ENCODE measurements at regions not wholly inside any gene's neighbourhood (a gene's known extent, or its start where the extent isn't known, plus 50 kb on each side); places are given as distances from the start of the nearest gene placed in this dataset.

GRCh38 chr2:9758741-9759140 is 84.5 kb upstream of the TAF1B start:
- no peak for DNase-seq

- DNase-seq = no peak
Observed at GRCh38 chr2:9760069-9760901, 83.0 kb upstream of the TAF1B start.

DNA sequence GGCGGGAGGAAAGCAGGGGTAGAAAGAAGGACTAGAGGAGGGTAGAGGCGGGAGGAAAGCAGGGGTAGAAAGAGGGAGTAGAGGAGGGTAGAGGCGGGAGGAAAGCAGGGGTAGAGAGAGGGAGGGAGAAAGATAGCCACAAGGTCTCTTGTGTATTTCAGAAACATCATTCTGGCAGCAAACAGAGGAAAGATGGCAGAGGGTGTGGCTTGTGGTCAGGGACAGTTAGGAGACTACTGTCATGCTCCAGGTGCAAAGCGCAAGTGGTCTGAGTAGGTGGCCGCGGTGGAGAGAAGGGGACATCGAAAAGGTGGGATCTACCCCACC is 82.4 kb upstream of the TAF1B start:
- no peak for DNase-seq

DNA sequence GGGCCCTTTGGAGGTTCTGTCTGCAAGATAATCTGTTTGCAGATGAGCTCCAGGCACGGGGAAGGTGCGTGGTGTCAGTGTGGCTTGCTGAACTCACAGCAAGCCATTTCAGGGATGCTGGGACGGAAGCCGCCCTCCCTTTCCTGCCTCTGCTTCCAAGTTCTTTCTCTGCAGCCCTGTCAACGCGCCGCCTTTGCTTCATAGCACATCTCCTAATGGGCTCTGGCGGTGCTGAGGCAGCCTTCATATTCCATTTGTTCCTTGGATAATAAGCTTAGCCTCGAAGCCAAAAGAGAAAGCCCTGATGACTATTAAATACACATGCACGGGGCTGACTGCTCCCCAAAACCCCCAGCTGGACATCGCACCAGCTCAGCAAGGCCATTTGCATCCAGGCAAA is 81.7 kb upstream of the TAF1B start:
- DNase-seq = no peak

DNA sequence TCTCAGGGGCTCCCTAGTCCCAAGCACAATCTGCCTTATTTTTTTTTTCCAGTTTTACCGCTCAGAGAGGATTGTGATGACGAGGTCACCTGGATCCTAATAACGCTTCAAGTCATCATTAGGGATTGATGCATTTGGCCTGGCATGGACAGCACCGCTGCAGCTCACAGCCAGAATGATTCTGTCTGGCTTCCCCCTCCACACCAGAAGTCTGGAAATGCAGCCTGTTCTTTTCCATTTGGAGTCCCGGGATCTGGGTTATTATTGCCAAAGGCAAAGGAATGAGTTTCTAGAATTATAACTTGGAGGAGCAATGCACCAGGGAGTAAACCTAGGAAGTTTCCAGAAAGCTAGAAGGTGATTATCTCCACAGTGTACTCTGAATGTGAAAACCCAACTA is 81.1 kb upstream of the TAF1B start:
- no peak for DNase-seq

- no peak for DNase-seq
Observed at GRCh38 chr2:9762941-9763340, 80.3 kb upstream of the TAF1B start.

DNA sequence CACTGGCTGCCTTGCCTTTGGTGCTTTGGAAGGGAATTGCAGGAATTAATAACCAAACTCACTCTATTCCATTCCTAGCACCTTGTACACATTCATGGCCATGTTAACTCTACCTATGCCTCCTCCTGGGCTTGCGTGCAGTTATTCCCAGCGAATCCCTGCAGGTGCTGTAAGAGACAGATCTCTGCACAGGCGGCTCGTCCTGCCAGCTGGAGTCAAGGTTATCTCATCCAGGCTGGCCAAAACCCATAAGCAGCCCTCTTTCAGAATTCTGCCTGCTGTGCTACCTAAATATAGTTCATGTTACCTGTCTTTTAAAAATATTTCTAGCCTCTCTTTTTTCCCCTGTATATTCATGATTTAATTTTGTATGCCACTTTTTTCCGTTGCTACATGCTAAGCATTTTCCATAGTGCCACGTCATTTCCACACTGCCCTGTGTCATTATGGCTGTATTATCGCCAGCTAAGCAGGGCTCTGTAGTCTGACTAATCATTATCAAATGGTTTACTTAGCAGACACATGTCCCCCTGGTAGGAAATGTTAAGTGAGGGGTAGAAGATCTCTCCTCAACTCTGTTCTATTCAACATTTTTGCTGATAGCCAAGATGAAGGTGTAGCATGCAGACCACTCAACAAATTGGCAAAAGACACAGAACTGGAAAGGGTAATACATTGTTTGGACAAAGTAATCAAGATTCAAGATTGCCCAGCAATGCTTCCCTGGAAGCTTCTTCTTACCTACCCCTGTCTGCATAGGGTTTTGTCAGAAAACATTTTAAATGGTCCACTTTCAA is 79.7 kb upstream of the TAF1B start:
- peak; percentile 54 for DNase-seq

- no peak for DNase-seq
Observed at GRCh38 chr2:9764153-9764778, 79.0 kb upstream of the TAF1B start.

DNA sequence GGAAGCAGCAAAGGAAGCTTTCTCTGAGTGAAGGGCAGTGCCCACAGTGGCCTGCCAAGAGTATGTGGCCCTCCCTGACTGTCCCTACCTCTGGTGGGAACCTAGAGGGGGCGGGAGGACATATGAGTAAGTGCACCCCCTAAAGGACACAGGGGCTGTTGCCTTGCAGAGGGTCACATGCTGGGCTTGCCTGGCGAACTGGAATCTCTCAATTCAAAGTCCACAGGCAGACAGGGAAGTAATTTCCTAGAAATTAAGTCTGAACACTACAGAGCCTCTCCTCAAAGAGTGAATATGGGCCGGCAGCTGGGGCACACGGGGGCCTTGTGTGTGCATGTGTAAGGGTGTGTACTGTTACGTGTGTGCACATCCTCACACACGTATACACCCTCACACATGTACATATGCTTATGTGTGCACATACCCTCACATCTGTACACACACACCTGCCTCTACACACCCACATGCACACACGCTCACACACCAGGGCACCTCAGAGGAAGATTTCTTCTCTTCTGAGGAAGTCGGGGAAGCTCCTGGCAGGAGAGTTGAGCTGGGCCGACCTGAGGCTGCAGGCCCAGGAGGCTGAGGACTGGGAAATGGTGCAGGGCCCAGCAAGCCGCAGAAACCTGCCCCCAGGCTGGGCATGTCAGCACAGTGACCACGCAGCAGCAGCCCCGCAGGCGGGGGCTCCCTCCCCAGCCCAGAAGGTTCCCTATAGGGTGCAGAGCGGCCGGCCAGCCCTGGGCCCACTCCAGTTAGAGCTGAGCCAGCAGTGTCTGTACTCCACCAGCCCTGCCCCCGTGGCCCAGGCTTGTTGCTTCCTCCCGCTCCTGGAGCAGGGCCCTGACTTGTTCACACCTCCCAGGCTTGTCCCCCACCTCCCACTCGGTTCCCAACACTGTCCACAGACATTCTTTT is 77.4 kb upstream of the TAF1B start:
- no peak for DNase-seq

DNA sequence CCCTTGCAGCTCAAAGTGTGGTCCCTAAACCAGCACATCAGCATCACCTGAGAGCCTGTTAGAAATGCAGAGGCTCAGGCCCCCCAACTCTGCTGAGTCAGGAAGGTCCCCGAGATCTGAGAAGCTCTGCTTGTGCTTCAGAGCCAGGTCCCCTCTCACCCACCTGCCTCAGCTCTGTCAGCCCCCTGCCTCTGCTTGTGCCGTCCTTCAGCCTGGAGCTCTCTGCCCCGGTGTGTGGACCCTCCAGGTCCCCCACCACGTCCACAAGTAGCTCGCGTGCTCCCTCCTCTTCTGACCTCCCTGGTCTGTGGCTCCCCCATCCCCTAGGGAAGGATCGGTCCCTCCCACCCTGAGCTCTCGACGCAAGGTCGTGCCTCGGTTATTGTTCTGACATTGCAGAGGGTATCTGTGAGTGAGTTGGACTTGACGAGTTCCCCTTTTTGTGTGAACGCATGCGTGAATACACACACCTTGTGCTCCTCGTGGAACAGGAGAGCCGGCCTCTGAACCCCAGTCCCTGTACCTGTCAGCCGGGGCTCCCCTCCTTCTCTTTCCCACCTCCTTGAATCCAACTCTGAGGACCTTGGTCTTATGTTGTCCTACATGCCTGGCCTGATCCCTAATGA is 75.5 kb upstream of the TAF1B start:
- no peak for DNase-seq

DNA sequence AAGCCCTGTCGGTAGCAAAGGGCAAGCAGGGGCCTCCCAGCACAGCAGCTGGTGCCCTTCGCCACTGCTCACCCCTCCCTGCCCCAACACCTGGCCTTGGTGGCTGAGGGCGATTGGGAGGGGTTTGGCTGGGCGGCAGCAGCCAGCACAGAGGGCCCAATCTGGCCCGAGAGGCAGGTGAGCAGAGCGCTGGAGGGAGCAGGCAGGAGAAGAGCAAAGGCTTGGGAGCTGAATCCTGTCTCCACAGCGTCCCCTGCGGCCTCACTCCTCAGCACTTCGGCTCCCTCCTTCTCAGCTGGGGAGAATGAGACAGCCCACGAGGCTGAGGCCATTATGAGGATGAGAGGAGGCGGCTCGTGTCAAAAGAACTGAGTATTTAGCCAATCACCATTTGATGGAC is 74.9 kb upstream of the TAF1B start:
- DNase-seq = no peak

DNA sequence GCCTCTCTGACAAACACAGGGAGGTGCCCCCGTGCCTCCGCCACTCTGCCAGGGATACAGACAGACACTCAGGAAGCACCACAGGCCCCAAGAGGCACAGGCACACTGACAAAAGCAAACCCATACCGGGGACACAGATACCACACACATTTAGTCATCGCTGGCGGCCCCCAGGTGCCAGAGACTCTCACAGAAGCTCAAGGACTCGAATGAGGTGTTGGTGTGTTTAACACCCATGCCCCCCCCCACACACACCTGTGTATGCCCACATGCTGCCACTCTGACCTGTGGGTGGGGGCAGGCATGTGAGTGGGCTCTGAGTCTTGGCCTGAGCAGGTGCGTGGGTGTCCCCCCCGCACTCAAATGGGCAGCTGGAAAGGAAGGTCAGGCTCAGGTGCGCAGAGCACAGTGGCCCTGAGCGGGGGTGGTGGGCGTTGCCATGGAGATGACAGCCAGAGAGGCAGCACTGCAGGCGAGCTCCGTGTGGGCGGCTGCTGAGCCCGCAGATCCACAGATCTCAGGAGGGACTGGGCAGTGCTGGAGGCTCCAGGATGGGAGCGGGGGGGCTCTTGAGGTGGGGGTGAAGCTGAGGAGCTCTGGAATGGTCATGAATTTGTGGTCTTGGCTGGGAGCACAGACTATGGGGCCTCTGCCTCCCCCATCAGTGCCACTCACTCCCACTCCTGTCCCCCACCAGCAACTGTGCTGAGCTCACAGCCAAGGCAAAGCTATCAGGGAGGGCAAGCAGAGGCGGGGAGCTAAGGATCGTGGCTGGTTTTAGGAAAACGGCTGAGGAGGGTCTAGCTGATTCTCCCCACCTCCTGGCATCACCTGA is 73.9 kb upstream of the TAF1B start:
- no peak for DNase-seq

DNA sequence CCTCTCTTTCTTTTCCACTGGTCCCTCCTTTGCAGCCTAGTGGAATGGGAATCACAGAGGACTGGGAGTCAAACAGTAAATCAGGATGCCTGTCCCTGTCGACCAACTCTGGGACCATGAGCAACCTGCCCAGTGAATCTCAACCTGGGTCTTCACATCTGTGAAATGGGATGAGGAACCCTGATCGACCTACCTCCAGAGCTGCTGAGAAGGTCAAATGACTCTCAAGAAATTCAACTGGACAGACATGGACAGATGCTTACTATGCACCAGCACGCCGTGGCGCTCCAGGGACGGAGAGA is 73.3 kb upstream of the TAF1B start:
- DNase-seq = no peak

GRCh38 chr2:9770308-9771100 is 72.8 kb upstream of the TAF1B start:
- peak; percentile 75 for DNase-seq

DNA sequence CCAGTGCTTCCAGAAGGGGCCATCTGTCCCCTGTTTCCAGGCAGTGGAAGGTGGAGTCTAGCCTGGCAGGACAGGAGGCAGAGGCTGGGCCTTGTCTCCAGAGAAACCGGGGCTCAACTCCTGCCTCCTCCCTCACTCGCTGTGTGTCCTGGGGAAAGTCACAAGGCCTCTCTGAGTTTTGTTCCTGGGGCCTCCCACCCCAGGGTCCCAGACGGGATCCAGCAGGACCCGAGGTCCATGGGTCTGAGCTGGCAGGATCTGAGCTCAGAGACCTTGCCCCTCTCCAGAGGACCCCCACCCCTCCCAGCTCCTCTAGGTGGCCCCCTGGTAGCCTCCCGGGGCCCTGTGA is 72.2 kb upstream of the TAF1B start:
- no peak for DNase-seq

- peak; percentile 80 for DNase-seq
Observed at GRCh38 chr2:9771481-9772017, 71.7 kb upstream of the TAF1B start.

GRCh38 chr2:9772035-9772998 is 71.0 kb upstream of the TAF1B start:
- DNase-seq = no peak

DNA sequence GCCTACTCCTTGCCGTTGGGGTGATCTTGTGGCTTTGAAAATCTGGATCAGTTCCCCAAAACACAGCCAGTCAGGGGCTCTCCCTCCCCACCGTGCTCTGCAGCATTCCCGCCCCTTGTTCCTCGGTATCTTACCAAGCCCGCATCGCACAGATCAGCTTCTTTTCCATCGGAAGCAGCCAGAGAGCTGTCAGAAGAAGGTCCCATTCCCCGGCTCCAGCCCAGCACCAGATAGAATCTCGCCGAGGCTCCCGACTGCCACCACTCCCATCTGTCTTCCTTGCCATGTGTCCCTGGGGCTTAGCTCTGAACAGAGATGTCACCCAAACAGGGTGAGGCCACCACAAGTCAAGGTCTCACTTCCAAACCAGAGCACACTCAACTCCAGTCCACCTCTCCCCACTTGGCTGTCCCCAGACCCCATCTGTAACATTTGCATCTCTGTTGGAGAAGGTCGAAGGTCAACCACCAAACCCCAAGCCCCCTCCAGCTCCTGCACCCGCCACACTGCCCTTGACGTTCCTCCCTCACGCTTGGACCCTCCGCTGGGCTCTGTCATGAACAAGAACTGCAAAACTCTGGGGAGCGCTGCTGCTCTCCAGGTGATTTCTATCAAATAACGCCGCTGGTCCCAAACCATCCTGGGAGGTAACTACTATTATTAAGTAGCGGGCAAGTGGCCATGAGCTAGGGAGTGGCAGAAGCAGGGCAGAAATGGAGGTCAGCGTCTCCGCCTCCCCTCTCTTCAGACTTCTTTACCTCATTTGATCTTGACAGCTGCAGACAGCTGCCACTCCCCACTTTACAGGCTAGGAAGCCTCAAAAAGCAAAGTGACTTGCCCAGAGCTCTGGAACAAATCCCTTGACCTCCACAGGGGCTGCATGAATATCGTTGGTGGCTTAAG is 70.0 kb upstream of the TAF1B start:
- DNase-seq = no peak

All from fibroblast of skin of right quadriceps (primary cell).